ENCODE measurements at regions not wholly inside any gene's neighbourhood (a gene's known extent, or its start where the extent isn't known, plus 50 kb on each side); places are given as distances from the start of the nearest gene placed in this dataset.

GRCh38 chr17:62867303-62867702, 59.2 kb upstream of the MARCHF10 start:
- TF ChIP-seq CTCF (IDR thresholded peaks at IDR 0.05) (no peak), EZH2 (IDR thresholded peaks at IDR 0.05) (no peak)

Data from neural progenitor cell (in vitro differentiated cells).